COLO668 (cell line): ENCODE measurements at regions not wholly inside any gene's neighbourhood (a gene's known extent, or its start where the extent isn't known, plus 50 kb on each side); places are given as distances from the start of the nearest gene placed in this dataset.
"Not testable (repeated sequence)": the region's sequence is repeated elsewhere in the genome, so short reads cannot be mapped to it uniquely, and the experiment has no call there.

Source experiments
- DNase-seq: peaks from one replicate; lab custom pipeline; 2025; ENCODE audit not compliant: unreplicated experiment; lab: John Stamatoyannopoulos, UW

DNA sequence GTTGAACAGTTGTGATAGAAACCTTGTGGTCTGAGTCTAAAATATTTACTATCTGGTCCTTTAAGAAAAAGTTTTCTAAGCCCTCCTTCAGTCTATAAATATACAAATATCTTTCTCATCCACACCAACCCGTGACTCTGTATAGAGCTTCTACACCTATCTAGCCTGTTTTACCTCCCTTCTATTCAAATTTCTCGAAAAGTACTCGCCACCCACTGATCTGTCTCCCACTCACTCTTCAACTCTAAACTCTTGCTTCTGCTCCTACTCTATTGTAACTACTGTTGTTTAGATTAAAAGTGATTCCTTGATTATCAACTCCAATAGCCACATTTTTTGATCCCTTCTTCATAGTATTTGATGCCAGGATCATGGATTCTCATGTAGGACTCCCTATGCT lies 329.4 kb upstream of the MAN1A1 start:
- no peak for DNase-seq

DNA sequence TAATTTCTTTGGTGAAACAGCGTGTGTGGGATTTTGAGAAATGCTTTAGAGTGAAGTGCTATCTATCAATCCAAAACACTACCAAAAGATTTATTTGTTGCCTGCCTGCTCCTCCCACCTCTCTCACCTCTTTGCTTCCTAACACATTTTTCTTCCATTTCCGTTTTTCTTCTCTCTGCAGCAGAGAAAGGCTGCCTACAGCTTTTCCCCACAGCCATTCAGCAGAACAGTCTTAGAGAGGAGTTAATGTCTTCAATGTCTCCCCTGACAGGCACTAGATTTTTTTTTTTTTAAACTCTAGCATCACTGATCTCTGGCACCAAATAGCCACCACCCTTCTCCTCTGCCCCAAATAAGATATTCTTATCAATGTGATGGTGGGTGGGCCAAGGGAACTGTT lies 327.8 kb upstream of the MAN1A1 start:
- no peak for DNase-seq

DNA sequence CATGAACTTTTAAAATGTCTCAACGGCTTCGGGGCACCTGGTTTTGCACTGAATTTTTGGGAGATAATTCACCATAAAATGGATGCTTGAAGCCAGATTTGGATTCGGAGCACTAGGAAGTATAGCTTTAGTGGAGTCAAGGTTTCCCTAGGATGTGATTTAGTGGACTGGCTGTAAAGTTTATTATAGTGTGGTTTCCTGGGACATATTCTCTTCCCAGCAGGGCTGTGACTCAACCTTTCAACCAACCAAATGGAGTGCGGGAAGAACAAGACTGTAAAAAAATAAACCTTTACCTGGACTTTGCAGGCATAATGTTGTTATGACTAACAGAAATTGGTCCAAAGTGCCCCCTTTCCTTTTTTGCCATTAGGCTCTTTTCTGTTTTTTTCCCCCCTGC lies 327.4 kb upstream of the MAN1A1 start:
- no peak for DNase-seq

DNA sequence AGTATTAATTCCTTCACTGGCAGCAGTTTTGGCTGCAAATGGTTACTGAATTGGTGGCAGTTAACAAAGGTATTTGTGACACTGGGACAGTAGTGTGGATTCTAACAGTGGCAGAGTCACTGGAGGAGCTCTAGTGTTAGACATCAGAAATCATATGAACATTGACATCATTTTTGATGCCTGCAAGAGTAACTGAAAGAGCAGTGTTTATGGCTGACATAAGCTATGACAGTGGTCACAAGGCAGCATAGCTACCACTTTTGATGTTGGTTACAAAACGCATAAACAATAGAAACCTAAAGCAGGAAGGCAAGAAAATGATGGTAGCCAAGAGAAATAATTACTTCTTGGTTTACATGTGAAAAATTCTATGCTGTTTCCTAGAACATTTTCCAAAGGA lies 326.7 kb upstream of the MAN1A1 start:
- no peak for DNase-seq

DNA sequence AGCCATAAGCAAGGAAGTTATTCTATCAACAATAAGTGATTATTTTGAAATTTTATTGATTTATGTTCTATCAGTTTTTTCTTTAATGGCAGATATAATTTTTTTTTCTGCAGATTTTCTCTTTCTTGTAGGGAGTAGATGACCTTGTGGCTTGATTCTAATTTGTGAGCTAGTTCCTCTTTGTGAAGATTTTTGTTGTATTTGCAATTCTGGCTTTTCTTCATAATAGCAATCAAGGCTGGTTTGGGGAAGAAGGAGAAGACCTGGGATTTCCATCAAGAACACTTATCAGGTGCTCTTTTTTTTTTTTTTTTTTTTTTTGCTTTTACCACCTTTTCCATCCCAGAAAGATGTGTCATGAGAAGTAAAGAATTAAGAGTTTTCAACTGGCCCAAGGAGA lies 324.2 kb upstream of the MAN1A1 start:
- no peak for DNase-seq

DNA sequence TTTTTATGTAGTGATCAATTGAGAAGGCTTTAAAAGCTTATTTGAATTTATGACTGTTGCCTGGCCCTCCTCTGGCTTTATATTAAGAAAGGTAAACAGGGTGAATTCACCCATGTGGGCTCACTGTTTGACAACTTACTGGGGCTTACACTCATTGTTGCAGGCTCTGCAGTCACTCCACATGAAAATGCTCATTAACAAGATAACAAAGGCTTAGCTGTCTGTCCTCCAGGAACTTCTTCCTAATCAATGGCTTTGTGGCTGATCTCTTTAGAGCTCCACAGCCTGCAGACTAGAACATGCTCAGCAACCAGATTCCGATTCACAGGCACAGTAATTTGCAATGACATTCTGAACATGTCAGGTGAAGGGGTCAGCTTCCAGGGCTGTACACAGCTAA lies 323.2 kb upstream of the MAN1A1 start:
- DNase-seq: peak; percentile 5

DNA sequence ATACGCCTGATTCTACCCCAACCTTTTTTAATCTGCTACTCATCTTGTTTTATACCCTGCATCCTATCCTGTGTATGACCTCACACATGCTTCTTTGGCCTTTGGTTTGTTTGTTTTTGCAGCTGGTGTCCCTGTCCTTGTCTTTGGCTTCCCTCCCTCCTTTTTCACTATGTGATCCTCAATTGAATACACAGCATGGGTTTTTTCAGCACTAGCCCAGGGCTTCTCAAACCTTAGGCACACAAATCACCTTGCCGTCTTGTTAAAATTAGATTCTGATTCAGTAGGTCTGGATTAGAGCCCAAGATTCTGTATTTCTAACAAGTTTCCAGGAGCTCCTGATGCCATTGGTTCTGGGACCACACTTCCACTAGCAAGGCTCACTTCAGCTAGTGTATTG lies 321.5 kb upstream of the MAN1A1 start:
- no peak for DNase-seq

DNA sequence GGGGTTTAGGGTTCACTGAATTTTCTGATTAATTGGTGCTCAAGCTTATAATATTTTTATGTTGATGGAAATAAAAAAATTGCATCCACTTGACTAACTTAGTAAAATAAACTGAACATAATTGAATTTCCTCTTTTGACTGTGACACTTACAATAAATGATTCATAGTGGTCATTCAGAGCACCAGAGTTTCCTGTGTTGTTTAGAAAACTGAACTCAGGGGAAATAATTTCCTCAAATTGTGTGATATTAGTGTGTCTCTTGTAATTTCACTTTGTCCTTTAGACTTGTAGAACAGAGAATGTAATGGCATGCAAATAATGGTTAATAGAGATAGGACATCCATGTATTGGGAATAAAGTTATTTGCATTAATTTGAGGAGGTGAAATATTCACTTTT lies 319.7 kb upstream of the MAN1A1 start:
- DNase-seq: no peak

DNA sequence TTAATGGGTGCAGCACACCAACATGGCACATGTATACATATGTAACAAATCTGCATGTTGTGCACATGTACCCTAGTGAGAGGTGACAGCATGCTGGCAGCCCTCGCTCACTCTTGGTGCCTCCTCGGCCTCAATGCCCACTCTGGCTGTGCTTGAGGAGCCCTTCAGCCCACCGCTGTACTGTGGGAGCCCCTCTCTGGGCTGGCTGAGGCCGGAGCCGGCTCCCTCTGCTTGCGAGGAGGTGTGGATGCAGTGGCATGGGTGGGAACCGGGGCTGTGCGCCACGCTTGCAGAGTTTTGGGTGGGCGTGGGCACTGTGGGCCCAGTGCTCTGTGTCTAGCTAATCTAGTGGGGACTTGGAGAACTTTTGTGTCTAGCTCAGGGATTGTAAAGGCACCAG lies 315.9 kb upstream of the MAN1A1 start:
- DNase-seq: not testable (repeated sequence)

DNA sequence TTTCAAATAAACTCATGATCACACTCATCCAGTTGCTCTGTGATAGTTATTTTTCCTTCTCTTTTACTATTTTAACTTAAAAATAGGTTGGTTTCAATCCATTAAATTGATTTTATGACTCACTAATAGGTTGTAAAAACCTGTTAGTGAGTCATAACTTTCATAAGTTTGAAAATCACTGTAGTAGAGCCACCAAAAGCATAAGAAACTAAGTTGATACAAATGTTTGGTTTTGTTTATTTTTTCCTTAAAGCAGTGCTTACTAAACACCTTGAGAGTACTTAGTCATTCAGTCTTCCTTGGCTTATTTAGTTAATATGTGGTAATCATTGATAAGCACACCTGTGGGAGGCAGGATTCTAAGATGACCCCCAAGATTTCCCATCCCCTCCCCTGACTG lies 312.1 kb upstream of the MAN1A1 start:
- DNase-seq: no peak

DNA sequence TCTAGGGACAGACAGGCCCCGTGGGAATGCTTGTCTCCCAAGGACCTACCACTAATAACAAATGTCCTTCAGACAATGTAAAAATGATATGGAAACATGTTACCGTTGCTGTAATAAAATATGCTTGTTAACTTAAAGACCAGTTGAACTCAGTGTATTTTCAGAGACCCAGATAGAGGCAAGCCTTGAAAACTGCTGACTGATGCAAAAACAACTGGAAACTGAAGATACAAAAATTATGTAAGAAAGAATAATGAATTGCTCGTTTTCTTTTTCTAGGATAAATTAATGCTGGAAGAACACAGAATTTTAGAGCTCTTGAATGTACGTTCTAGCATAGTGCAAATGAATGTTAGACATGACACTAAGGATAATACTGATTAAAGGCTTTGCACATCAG lies 311.5 kb upstream of the MAN1A1 start:
- no peak for DNase-seq

DNA sequence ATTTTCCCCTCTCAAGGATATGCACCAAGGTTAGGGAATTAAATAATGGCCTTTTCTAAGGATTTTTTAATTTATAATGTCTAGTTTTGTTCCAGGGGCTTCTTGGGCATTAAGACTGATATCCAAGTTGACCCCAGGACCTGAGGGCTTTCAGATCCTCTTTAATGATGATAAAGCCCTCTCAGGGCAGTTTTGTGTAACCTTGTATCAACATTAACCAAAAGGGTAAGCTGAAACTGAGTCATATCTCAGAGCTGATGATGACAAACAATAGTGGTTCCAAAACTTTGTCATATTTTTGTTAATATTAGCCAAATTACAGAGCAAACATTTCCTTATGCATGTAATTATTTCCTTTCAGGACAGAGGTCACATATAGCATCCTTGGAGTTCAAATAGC lies 309.4 kb upstream of the MAN1A1 start:
- no peak for DNase-seq

DNA sequence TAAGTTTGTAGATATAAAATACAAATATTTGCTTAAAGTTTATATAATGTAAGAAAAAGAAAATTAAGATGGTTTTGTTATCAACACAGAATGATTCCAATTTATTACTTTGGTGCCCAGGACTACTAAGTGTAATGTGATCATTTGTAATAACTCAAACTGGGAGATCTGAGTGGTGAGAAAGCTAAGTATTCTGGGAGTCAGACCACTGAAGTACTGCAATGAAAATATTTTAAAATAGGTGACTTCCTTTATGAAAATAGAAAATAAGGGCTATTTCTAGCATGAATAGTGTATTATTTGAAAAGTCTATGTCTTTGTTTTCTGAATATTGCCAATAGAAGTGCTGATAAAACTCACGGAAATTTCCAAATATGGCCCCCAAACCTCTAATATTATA lies 305.6 kb upstream of the MAN1A1 start:
- DNase-seq: no peak

DNA sequence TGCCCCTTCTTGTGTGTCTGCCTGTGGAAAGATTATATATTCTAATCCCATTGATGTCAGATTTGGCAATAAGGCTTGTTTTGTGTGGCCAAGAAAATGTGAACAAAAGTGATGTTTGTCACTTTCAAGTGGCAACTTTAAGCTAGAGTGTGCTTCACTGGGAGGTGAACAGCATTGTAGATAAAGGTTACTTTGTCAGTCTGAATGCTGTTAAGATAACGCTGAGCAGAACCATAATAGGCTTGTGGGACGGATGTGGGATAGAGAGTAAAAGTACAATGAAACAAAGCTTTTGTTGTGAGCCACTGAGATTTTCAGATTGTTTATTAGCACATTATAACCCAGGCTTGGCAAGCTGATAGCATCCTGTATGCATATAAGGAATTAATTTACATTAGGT lies 303.8 kb upstream of the MAN1A1 start:
- DNase-seq: no peak

DNA sequence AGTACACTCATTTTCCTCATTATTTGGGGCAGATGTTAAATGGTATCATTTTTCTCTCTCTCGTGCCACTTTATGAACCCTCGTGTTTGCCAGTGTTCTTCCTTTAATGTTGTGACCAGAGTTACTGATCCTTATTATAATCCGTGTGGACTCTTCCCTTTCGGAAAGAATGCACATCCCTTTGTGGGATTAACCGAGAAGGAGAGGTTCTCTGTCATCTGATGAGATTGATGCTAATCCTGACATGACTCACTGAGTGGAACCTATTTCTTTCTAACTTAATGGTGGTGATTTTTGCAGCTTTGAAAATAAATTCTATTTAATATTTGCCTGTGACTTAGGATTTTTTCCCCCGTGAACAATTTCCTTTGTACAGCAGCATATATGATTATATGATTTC lies 300.0 kb upstream of the MAN1A1 start:
- DNase-seq: no peak

DNA sequence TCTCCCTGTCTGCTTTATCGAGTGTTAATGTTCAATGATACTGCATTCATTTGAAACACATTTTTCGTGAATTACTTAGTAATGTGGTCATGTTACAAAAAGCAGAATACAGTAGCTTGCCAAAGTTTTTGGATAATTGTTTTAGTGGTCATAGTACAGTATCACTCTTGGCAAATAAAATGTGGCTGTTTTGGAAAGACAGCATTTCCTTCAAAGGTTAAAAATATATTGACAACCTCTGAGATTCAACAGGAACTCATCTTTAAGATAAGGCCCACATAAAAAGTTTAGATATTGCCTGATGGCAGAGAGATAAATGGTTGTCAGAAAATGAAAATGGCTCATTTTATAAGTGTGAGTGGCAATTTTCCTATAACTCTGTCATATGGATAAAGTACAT lies 297.7 kb upstream of the MAN1A1 start:
- no peak for DNase-seq

DNA sequence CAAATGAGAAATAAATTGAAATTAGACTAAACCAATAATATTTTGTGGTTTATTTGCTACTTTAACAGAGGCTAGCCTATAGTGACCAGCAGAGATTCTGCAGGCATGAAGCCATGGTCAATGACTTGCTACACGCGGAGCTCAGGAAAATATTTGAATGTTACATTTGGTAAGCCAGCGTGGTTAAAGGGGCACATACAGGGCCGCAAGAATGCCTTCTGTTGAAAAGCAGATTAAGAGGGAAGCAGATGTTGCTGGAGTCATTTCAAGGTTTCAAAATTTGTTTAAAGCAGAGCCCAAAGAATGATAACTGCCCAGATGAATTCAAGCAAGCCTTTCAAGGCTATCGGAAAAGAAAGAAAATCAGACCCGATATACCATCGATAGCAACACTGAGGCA lies 294.3 kb upstream of the MAN1A1 start:
- no peak for DNase-seq

DNA sequence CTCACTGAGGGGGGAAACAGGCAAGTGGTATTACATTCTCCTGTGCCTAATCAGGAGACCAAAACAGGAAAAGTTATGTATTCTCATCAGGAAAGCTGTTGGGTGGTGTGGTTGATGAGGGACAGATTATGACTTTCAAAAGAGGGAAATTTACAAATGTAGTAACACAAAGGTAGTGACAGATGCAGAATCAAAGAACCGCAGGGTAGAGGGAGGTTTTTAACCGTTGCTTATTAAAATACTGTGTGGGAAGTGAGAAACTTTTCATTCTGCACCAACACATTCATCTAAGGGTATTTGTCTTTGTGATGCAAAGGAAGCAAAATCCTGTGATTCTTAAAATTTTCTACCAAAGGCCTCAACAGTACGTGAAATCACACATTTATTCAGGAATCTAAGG lies 288.2 kb upstream of the MAN1A1 start:
- no peak for DNase-seq

DNA sequence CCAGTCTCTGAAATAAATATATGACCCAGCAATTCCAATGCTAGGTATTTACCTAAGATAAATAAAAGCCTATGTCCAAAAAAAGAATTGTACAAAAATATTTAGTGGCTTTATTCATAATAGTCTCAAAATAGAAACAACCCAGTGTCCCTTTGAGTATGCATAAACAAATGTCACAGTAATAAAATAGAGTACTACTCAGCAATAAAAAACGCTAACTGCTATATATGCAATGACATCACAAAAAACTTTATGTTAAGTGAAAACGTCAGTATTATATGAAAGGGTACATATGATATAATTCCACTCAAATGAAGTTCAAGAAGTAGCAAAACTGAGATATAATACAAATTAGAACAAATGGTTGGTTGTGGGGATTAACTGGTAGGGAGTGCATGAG lies 286.5 kb upstream of the MAN1A1 start:
- no peak for DNase-seq

DNA sequence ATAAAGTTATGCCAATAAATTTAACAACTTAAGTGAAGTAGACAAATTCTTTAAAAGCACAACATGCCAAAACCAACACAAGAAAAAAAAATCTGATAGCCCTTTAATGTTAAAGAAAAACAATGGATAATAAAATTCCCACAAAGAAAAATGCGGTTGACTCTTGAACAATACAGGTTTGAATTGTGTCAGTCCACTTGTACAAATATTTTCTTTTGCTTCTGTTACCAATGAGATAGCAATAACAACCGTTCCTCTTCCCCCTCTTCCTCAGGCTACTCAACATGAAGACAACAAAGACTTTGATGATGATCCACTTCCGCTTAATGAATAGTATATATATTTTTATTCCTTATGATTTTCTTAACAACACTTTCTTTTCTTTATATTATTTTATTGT lies 283.9 kb upstream of the MAN1A1 start:
- DNase-seq: no peak

DNA sequence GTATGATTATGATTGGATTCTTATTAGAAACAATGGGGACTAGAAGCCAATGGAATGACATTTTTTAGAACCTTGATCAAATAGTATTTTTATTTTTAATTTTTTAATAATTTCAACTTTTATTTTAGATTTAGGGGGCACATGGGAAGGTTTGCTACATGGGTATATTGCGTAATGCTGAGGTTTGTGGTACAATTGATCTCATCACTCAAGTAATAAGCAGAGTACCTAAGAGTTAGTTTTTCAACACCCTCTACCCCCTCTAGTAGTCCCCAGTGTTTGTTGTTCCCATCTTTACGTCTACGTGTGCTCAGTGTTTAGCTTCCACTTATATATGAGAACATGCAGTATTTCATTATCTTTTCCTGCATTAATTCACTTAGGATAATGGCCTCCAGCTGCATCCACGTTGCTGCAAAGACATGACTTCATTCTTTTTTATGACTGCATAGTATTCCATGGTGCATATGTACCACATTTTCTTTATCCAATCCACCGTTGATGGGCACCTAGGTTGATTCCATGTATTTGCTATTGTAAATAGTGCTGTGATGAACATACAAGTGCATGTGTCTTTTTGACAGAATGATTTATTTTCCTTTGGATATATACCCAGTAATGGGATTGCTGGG lies 281.1 kb upstream of the MAN1A1 start:
- no peak for DNase-seq

DNA sequence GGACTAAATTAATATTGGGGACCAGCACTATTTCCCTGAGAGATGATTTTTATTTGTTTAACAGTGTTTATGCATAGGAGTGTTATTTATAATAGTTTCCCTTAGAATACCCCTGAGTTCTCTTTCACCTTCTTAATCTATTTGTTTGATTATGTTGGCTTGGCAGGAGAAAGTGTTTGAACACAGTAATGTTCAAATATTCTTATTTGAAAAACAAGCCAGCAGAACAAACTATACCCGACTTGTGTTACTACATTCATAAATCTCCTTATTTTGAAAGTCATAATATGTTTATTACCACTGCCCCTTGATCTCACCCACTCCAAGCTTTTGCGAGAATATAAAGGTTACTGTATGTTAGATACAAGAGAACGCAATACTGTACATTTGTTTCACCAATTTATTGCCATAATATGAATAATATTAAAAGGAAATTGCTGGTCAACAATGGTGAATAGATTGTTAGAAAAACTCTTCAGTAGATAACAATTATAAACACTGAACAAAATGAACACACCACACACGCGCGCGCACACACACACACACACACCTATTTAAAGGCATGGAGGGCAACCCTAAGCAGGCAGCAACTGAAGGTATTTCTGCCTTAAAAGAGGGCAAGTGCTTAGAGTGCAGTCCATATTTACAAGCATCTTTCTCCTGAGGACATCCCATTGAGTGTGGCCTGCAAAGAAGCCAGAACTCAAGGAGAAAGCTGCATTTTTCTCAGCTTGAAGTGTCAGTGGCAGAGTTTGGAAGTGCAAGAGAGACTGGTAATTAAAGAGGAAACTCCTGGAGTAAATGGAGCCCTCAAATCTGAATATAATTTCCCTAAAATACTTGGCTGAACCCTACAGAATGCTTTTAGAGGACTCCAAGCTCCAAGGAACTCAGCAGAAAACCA lies 279.4 kb upstream of the MAN1A1 start:
- DNase-seq: no peak
